GM18499 (cell line): ENCODE measurements at regions not wholly inside any gene's neighbourhood (a gene's known extent, or its start where the extent isn't known, plus 50 kb on each side); places are given as distances from the start of the nearest gene placed in this dataset.

Source experiments
- ATAC-seq: cut with Tn5 transposase; IDR thresholded peaks from one replicate; pipeline ENCODE4 v1.9.1; 2021; ENCODE audit warnings: moderate number of reproducible peaks; ENCODE audit not compliant: insufficient read depth, unreplicated experiment

GRCh38 chr4:125847518-125847917, 532.8 kb downstream of the FAT4 start:
- no peak for ATAC-seq

GRCh38 chr4:125849869-125850268, 535.1 kb downstream of the FAT4 start:
- no peak for ATAC-seq

- no peak for ATAC-seq
Measured at GRCh38 chr4:125891597-125892258, 577.0 kb downstream of the FAT4 start.

- no peak for ATAC-seq
Measured at GRCh38 chr4:125904802-125905201, 590.0 kb downstream of the FAT4 start.

- no peak for ATAC-seq
Measured at GRCh38 chr4:125911058-125911457, 596.3 kb downstream of the FAT4 start.

- no peak for ATAC-seq
Measured at GRCh38 chr4:125911481-125911880, 596.7 kb downstream of the FAT4 start.

GRCh38 chr4:125917559-125917958, 602.8 kb downstream of the FAT4 start:
- ATAC-seq, result no peak

GRCh38 chr4:125928652-125929051, 613.9 kb downstream of the FAT4 start:
- ATAC-seq, result no peak

- no peak for ATAC-seq
Measured at GRCh38 chr4:125938541-125938940, 623.8 kb downstream of the FAT4 start.

- no peak for ATAC-seq
Measured at GRCh38 chr4:125940426-125940825, 625.7 kb downstream of the FAT4 start.

GRCh38 chr4:125944966-125945365, 630.2 kb downstream of the FAT4 start:
- ATAC-seq, result no peak

GRCh38 chr4:125948021-125948420, 633.3 kb downstream of the FAT4 start:
- ATAC-seq, result no peak

- no peak for ATAC-seq
Measured at GRCh38 chr4:125951261-125951887, 636.6 kb downstream of the FAT4 start.

- ATAC-seq, result no peak
Measured at GRCh38 chr4:125952631-125953030, 637.9 kb downstream of the FAT4 start.

- ATAC-seq, result no peak
Measured at GRCh38 chr4:125956276-125956675, 641.5 kb downstream of the FAT4 start.

- ATAC-seq, result no peak
Measured at GRCh38 chr4:125958519-125958918, 643.8 kb downstream of the FAT4 start.

- ATAC-seq, result no peak
Measured at GRCh38 chr4:125961626-125962025, 646.9 kb downstream of the FAT4 start.

- ATAC-seq, result no peak
Measured at GRCh38 chr4:125975861-125976397, 661.2 kb downstream of the FAT4 start.

- no peak for ATAC-seq
Measured at GRCh38 chr4:125979950-125980349, 665.2 kb downstream of the FAT4 start.

- ATAC-seq, result no peak
Measured at GRCh38 chr4:125983168-125983567, 668.4 kb downstream of the FAT4 start.

GRCh38 chr4:125985856-125986255, 671.1 kb downstream of the FAT4 start:
- ATAC-seq, result no peak

- no peak for ATAC-seq
Measured at GRCh38 chr4:125986307-125986706, 671.6 kb downstream of the FAT4 start.
